GM12891 (cell line): ENCODE measurements at regions not wholly inside any gene's neighbourhood (a gene's known extent, or its start where the extent isn't known, plus 50 kb on each side); places are given as distances from the start of the nearest gene placed in this dataset.

ENCODE experiments used
- PAX5 ChIP-seq: IDR thresholded peaks from 2 replicates; pipeline ENCODE4 v1.6.1; 2011; ENCODE audit warnings: low read length, moderate library complexity, mild to moderate bottlenecking; ENCODE audit not compliant: insufficient read depth, severe bottlenecking
- POLR2A ChIP-seq: IDR thresholded peaks from 2 replicates; pipeline ENCODE4 v1.6.1; 2011; ENCODE audit warnings: low read depth, low read length, control low read depth
- POLR2AphosphoS5 ChIP-seq: IDR thresholded peaks from 2 replicates; pipeline ENCODE4 v1.6.1; 2011; ENCODE audit warnings: low read depth, low read length, control low read depth
- TAF1 ChIP-seq: IDR thresholded peaks from 2 replicates; pipeline ENCODE4 v1.6.1; 2011; ENCODE audit warnings: low read depth, low read length, control low read depth

- no peak for TF ChIP-seq TAF1
- no peak for TF ChIP-seq PAX5
- no peak for TF ChIP-seq POLR2A
- TF ChIP-seq POLR2AphosphoS5 = no peak
Measured at GRCh38 chr10:10209167-10209566, 808.5 kb upstream of the CELF2 start.
